NCI-H2227 treated with DMSO at 0.1 percent for 48 hours (cell line): ENCODE measurements at regions not wholly inside any gene's neighbourhood (a gene's known extent, or its start where the extent isn't known, plus 50 kb on each side); places are given as distances from the start of the nearest gene placed in this dataset.

Source experiments
- DNase-seq: peaks from one replicate; lab custom pipeline; 2025; lab: John Stamatoyannopoulos, UW

- DNase-seq = no peak
Measured at GRCh38 chr20:23205211-23205610, 119.1 kb upstream of the CD93 start.

- DNase-seq = no peak
Measured at GRCh38 chr20:23203951-23204730, 118.0 kb upstream of the CD93 start.

- no peak for DNase-seq
Measured at GRCh38 chr20:23203310-23203709, 117.2 kb upstream of the CD93 start.

- DNase-seq = no peak
Measured at GRCh38 chr20:23201658-23202057, 115.5 kb upstream of the CD93 start.

- DNase-seq = no peak
Measured at GRCh38 chr20:23200914-23201313, 114.8 kb upstream of the CD93 start.

- DNase-seq = no peak
Measured at GRCh38 chr20:23200413-23200812, 114.3 kb upstream of the CD93 start.

- DNase-seq = no peak
Measured at GRCh38 chr20:23199356-23199755, 113.2 kb upstream of the CD93 start.

- no peak for DNase-seq
Measured at GRCh38 chr20:23198815-23199214, 112.7 kb upstream of the CD93 start.

- no peak for DNase-seq
Measured at GRCh38 chr20:23197836-23198235, 111.7 kb upstream of the CD93 start.

GRCh38 chr20:23195636-23196035, 109.5 kb upstream of the CD93 start:
- DNase-seq = no peak

GRCh38 chr20:23193801-23194384, 107.8 kb upstream of the CD93 start:
- no peak for DNase-seq

GRCh38 chr20:23192469-23192868, 106.3 kb upstream of the CD93 start:
- no peak for DNase-seq

- DNase-seq = no peak
Measured at GRCh38 chr20:23190557-23190956, 104.4 kb upstream of the CD93 start.

- DNase-seq = no peak
Measured at GRCh38 chr20:23189854-23190253, 103.7 kb upstream of the CD93 start.

GRCh38 chr20:23189341-23189740, 103.2 kb upstream of the CD93 start:
- no peak for DNase-seq

- DNase-seq = no peak
Measured at GRCh38 chr20:23188377-23189169, 102.4 kb upstream of the CD93 start.

- DNase-seq = no peak
Measured at GRCh38 chr20:23187751-23188150, 101.6 kb upstream of the CD93 start.

- DNase-seq = no peak
Measured at GRCh38 chr20:23186808-23187207, 100.7 kb upstream of the CD93 start.

GRCh38 chr20:23180451-23180921, 94.4 kb upstream of the CD93 start:
- no peak for DNase-seq

GRCh38 chr20:23179766-23180403, 93.8 kb upstream of the CD93 start:
- DNase-seq = no peak

- DNase-seq = no peak
Measured at GRCh38 chr20:23178806-23179205, 92.7 kb upstream of the CD93 start.

- no peak for DNase-seq
Measured at GRCh38 chr20:23174821-23175220, 88.7 kb upstream of the CD93 start.
